Prostate gland (tissue), 2 donors: ENCODE measurements at regions not wholly inside any gene's neighbourhood (a gene's known extent, or its start where the extent isn't known, plus 50 kb on each side); places are given as distances from the start of the nearest gene placed in this dataset.
A peak's percentile ranks its signal among the peaks of the same experiment; 100 is the strongest.

ENCODE experiments used
- POLR2A ChIP-seq: fragments of 450-650 bp; IDR thresholded peaks from one replicate; pipeline ENCODE4 v1.6.1; 2016; ENCODE audit warnings: antibody characterized with exemption, mild to moderate bottlenecking
- POLR2AphosphoS5 ChIP-seq: sonication (generic); formaldehyde crosslinking; IDR thresholded peaks from one replicate; pipeline ENCODE4 v1.6.1; 2017; ENCODE audit warnings: antibody characterized with exemption
- TF ChIP-seq, protein P1 (sequence below), 4 experiments: fragments of 200-600 bp in 2 of 4; fragments of 450-650 bp in 2 of 4; sonication (generic) in 2 of 4; IDR thresholded peaks; 1 replicate in 3 of 4; 2 replicates in 1 of 4; pipeline ENCODE4 v1.5.1; 2016 to 2019; ENCODE audit warnings: antibody characterized with exemption in 4 of 4, mild to moderate bottlenecking in 2 of 4, moderate library complexity in 2 of 4

DNA sequence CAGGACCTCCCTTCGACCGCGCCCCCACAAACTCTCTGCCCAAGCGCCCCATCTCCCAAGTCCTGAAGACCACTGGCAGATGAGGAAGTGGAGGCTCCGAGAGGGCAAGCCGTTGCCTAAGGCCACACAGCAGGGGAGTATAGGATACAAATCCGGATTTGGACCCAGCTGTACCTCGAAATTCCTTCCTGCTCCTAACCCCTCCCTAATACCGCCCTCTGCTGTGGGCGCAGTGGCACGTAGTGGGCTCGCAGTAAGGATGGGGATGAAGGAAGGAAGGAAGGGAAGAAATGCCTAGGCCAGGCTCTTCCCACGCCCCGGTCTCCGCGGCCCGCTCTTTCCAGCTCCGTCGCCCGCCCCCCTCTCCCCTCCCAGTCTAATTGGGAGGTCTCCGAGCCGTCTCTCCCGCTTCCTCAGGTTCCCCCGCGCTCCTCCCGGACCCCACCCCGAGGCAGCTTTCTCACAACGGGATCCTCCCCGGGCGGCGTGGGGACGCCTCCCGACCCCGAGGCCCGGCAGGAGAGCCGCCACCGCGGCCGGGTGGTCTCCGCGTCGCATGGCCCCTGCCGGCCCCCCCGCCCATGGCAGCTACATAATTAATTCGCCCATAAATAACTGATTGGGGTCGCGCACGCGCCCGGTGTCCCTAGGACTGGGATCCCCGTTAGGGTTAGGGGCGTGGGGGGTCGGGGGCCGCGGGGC is 138.9 kb downstream of the C9orf50 start:
- TF ChIP-seq, protein P1, sequence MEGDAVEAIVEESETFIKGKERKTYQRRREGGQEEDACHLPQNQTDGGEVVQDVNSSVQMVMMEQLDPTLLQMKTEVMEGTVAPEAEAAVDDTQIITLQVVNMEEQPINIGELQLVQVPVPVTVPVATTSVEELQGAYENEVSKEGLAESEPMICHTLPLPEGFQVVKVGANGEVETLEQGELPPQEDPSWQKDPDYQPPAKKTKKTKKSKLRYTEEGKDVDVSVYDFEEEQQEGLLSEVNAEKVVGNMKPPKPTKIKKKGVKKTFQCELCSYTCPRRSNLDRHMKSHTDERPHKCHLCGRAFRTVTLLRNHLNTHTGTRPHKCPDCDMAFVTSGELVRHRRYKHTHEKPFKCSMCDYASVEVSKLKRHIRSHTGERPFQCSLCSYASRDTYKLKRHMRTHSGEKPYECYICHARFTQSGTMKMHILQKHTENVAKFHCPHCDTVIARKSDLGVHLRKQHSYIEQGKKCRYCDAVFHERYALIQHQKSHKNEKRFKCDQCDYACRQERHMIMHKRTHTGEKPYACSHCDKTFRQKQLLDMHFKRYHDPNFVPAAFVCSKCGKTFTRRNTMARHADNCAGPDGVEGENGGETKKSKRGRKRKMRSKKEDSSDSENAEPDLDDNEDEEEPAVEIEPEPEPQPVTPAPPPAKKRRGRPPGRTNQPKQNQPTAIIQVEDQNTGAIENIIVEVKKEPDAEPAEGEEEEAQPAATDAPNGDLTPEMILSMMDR (IDR thresholded peaks at IDR 0.05), result peak in 2 of 4 experiments; percentile 30 to 41
- no peak for TF ChIP-seq POLR2A
- TF ChIP-seq POLR2AphosphoS5, result peak; percentile 33
